Right cardiac atrium (tissue), 5 donors: ENCODE measurements at regions not wholly inside any gene's neighbourhood (a gene's known extent, or its start where the extent isn't known, plus 50 kb on each side); places are given as distances from the start of the nearest gene placed in this dataset.

Experiments
- ATAC-seq, 2 donors: fragments of 200-7000 bp; cut with Tn5 transposase; one replicate each; pipeline versions ENCODE4 v1.8.0 to v1.9.1; 2020; ENCODE audit warnings: moderate library complexity in 2 of 2, mild to moderate bottlenecking in 1 of 2
- DNase-seq, 3 donors: peaks; one replicate each; pipeline ENCODE4 v3.0.0-alpha.2; 2020
- H3K27ac ChIP-seq: one replicate; pipeline ENCODE4 v1.5.1; 2013; ENCODE audit warnings: mild to moderate bottlenecking, low read length, control low read depth, moderate library complexity
- H3K27me3 ChIP-seq: one replicate; pipeline ENCODE4 v1.6.1; 2013; ENCODE audit not compliant: control insufficient read depth, insufficient read depth
- H3K4me1 ChIP-seq: one replicate; pipeline ENCODE4 v1.6.1; 2013; ENCODE audit warnings: low read length; ENCODE audit not compliant: control insufficient read depth, insufficient read depth
- H3K4me3 ChIP-seq: one replicate; pipeline ENCODE4 v1.5.1; 2013; ENCODE audit warnings: low read length, control low read depth
- H3K9me3 ChIP-seq: one replicate; pipeline ENCODE4 v1.6.1; 2013; ENCODE audit warnings: low read length; ENCODE audit not compliant: control insufficient read depth
- WGBS: extraction: QIAGEN DNeasy Blood & Tissue Kit; methylation state at CpG from one replicate; pipeline ENCODE4 v1.1.7; 2013; 5-methylcytosine and 5-hydroxymethylcytosine counted together
- intact Hi-C, 4 donors: fragments of 100-400 bp; cut with DNase I; formaldehyde crosslinking; loops; one replicate each; pipeline versions ENCODE4 v1.11.0 to v1.14.0; 2022 to 2023
- donor health status: healthy with polysubstance abuse.
- donor health status: DM: no; HTN: yes; CAD: no.
- donor health status: DM: no; HTN: no; CAD: no.
- donor health status: DM: no; HTN: yes; CAD: no; lungs with severe emphysema.
- donor health status: DM: yes; HTN: yes; CAD: no.

- Histone ChIP-seq H3K4me3 (no peak overlapping the region), H3K4me1 (no peaks in the 10 kb centered on the region), H3K9me3 (no peaks in the 10 kb centered on the region), H3K27ac (no peak overlapping the region), H3K27me3 (no peaks in the 10 kb centered on the region)
- intact Hi-C loops: no loop called here
- DNase-seq (no peak), ATAC-seq (no peak)
- 78% methylated on average over 6 of the region's 6 CpGs for WGBS
These were observed 97.2 kb downstream of the TRIM36 start for GRCh38 chr5:115072266-115073064.

- Histone ChIP-seq H3K4me3 (no peak overlapping the region), H3K9me3 (no peaks in the 10 kb centered on the region), H3K27ac (no peak overlapping the region), H3K27me3 (no peaks in the 10 kb centered on the region), H3K4me1 (no peaks in the 10 kb centered on the region)
- ATAC-seq: no peak
- DNase-seq: no peak
- WGBS: 81% methylated on average over 3 of the region's 3 CpGs
- intact Hi-C loops: no loop called here
These were observed 99.0 kb downstream of the TRIM36 start for GRCh38 chr5:115070737-115071136.

- WGBS: 63% methylated on average over 3 of the region's 3 CpGs
- peak in 1 of 3 donors; percentile 15 for DNase-seq
- peak; percentile 43 to 66 for ATAC-seq
- intact Hi-C loops: no loop called here
- Histone ChIP-seq H3K27me3 (no peaks in the 10 kb centered on the region), H3K4me3 (no peak overlapping the region), H3K9me3 (no peaks in the 10 kb centered on the region), H3K4me1 (no peaks in the 10 kb centered on the region), H3K27ac (no peak overlapping the region)
These were observed 100.4 kb downstream of the TRIM36 start for GRCh38 chr5:115069087-115069968.

- no peak for DNase-seq
- no peak for ATAC-seq
- no peak overlapping the region for H3K27ac ChIP-seq
- H3K4me3 ChIP-seq: no peak overlapping the region
- 91% methylated on average over 14 of the region's 14 CpGs for WGBS
- no peaks in the 10 kb centered on the region for H3K27me3 ChIP-seq
- H3K4me1 ChIP-seq: no peaks in the 10 kb centered on the region
- no peaks in the 10 kb centered on the region for H3K9me3 ChIP-seq
- intact Hi-C loops: no loop called here
These were observed 101.2 kb downstream of the TRIM36 start for GRCh38 chr5:115068239-115069086.

DNA sequence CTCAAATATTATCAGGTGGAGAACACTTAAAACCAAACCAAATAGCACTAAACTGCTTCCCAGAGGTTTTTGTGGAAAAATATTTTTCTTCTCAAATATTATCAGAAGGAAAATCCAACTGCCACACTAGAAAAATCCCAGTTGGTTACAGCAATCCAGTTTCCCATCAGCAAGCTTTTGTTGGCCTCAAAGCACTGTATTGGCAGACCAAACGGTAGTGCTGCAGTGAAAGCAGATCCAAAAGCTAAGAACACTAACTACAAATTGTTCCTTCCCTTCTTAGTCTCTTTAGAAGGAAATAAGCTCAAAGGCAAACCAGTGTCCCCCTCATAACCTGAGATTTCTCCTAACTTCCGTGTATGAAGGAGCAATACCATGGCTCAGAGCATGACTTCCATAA, 105.3 kb downstream of the TRIM36 start:
- Histone ChIP-seq H3K9me3 (no peaks in the 10 kb centered on the region), H3K27me3 (no peaks in the 10 kb centered on the region), H3K27ac (no peak overlapping the region), H3K4me1 (no peaks in the 10 kb centered on the region), H3K4me3 (no peak overlapping the region)
- intact Hi-C loops: no loop called here
- WGBS: 42% methylated on average over 2 of the region's 2 CpGs
- ATAC-seq (peak in 1 of 2 donors; percentile 78), DNase-seq (no peak)

- ATAC-seq (no peak), DNase-seq (no peak)
- Histone ChIP-seq H3K9me3 (no peaks in the 10 kb centered on the region), H3K27me3 (no peaks in the 10 kb centered on the region), H3K4me1 (no peaks in the 10 kb centered on the region), H3K4me3 (no peak overlapping the region), H3K27ac (no peak overlapping the region)
- intact Hi-C loops: no loop called here
- WGBS: 73% methylated on average over 1 of the region's 1 CpG
These were observed 115.2 kb downstream of the TRIM36 start for GRCh38 chr5:115054387-115054951.

DNA sequence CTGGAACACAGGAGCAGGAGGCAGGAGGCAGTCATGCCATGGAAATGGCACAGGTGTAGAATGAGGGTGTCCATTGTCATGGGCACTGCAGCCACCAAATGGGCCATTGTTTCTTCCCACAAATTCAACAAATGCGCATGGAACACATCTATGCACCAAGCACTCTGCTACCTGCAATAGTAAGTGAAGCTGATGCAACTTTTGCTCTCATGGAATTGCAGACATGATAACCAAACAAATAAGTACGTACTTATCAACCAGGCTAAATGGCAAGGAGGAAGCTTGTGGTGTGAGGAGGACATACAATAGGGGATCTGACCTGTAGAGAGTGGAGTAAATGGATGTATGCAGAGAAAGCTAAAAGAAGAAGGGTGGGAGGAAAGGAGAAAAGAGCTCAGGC, 116.8 kb downstream of the TRIM36 start:
- ATAC-seq: no peak
- WGBS: 87% methylated on average over 2 of the region's 2 CpGs

DNA sequence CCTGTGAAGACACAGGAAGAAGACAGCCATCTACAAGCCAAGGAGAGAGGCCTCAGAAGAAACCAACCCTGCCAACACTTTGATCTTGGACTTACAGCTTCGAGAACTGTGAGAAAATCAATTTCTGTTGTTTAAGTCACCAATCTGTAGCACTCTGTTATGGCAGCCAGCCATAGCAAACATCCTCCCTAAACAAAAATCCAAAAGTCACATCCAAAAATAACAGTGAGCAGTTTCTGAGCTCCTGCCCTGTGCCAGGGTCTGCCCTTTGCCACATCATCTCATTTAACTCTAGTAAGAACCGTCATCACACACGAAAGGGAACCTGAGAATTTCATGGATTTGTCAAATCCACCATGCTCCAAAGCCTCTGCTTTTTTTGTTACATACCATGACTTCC, 118.8 kb downstream of the TRIM36 start:
- 23% methylated on average over 3 of the region's 3 CpGs for WGBS
- ATAC-seq (peak; percentile 52 to 70), DNase-seq (peak in 1 of 3 donors; percentile 52)
- Histone ChIP-seq H3K9me3 (no peaks in the 10 kb centered on the region), H3K27me3 (no peaks in the 10 kb centered on the region), H3K4me1 (no peaks in the 10 kb centered on the region), H3K4me3 (no peak overlapping the region), H3K27ac (no peak overlapping the region)
- intact Hi-C loops: no loop called here

More for the DNA sequence above, 116.8 kb downstream of the TRIM36 start:
- Histone ChIP-seq H3K27me3 (no peaks in the 10 kb centered on the region), H3K4me3 (no peak overlapping the region), H3K9me3 (no peaks in the 10 kb centered on the region), H3K27ac (no peak overlapping the region), H3K4me1 (no peaks in the 10 kb centered on the region)
- intact Hi-C loops: no loop called here
- DNase-seq: no peak

DNA sequence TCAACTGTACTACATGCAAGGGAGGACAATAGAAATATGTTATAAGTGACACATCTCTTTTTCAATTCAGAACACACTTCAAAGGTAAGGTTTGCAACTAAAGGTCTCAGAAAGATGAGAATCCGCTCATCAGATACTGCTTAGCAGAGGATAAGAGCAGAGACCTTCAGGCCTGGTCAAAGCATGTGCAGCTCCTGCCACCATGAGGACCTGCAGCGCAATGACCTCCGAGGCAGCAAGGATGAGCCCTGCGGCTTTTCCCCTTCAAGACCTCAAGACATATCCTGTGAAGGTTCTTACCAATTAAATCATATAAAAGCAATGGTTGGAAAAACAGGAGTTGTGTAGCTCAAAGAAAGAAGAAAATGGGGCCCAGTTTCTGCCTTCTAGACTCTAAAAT, 135.8 kb downstream of the TRIM36 start:
- Histone ChIP-seq H3K4me1 (no peaks in the 10 kb centered on the region), H3K27me3 (no peaks in the 10 kb centered on the region), H3K9me3 (no peaks in the 10 kb centered on the region), H3K27ac (no peak overlapping the region), H3K4me3 (no peak overlapping the region)
- intact Hi-C loops: no loop called here
- WGBS: 55% methylated on average over 4 of the region's 4 CpGs
- DNase-seq (peak in 1 of 3 donors; percentile 18), ATAC-seq (no peak)

DNA sequence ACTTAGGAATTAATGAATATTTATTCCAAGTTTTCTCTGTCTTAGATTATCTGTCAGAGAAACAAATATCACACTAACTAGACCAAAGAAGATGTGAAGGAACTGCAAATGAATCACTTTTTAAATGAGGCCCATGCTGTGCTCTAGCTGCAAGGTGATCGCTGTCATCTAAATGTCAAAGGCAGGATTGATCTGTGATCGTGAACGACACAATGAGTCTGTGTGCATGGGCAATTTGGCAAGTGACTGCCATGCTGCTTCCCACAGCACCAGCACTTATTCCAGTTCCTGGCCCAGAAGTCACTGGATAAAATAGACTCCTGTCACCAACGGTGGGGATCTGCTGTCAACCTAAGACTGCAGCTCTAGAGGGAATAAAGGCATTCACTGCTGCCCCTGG, 141.2 kb downstream of the TRIM36 start:
- DNase-seq: no peak
- 57% methylated on average over 4 of the region's 4 CpGs for WGBS

More for the DNA sequence above, 141.2 kb downstream of the TRIM36 start:
- no peak for ATAC-seq
- H3K4me1 ChIP-seq: no peaks in the 10 kb centered on the region
- no peak overlapping the region for H3K27ac ChIP-seq
- H3K4me3 ChIP-seq: no peak overlapping the region
- no peaks in the 10 kb centered on the region for H3K27me3 ChIP-seq
- intact Hi-C loops: no loop called here
- H3K9me3 ChIP-seq: no peaks in the 10 kb centered on the region
